ENCODE measurements at regions not wholly inside any gene's neighbourhood (a gene's known extent, or its start where the extent isn't known, plus 50 kb on each side); places are given as distances from the start of the nearest gene placed in this dataset.

- no CpG with 5 or more reads among the region's 1 CpG for WGBS (ENCODE audit: extremely low coverage, insufficient coverage, insufficient read length)
- no peak overlapping the region for H3K14ac ChIP-seq (ENCODE audit: low read length)
- H4K12ac ChIP-seq (ENCODE audit: low read depth, low read length): no peak overlapping the region
- H3K23ac ChIP-seq (ENCODE audit: low read length): no peak overlapping the region
- H2BK5ac ChIP-seq (ENCODE audit: low read depth, low read length, poor library complexity): no peak overlapping the region
- no peak overlapping the region for H3K27ac ChIP-seq (ENCODE audit: low read depth, low read length)
- no peaks in the 10 kb centered on the region for H3K79me2 ChIP-seq (ENCODE audit: control insufficient read depth, insufficient read depth, low read length, poor library complexity)
- no peak overlapping the region for H2BK12ac ChIP-seq (ENCODE audit: low read length)
- H2BK120ac ChIP-seq (ENCODE audit: insufficient read depth, low read length, poor library complexity): no peak overlapping the region
- DNase-seq: no peak
- H4K8ac ChIP-seq (ENCODE audit: low read depth, low read length): no peak overlapping the region
- no peaks in the 10 kb centered on the region for H3K9me3 ChIP-seq (ENCODE audit: insufficient read depth, low read depth, low read length)
- no peak overlapping the region for H2AK5ac ChIP-seq (ENCODE audit: low read length)
- no peak overlapping the region for H2AFZ ChIP-seq (ENCODE audit: insufficient read depth, low read length, poor library complexity)
- no peak overlapping the region for H3K4me3 ChIP-seq (ENCODE audit: low read depth, low read length)
- H3K4me2 ChIP-seq (ENCODE audit: low read length): no peak overlapping the region
- no peaks in the 10 kb centered on the region for H3K4me1 ChIP-seq (ENCODE audit: control insufficient read depth in 1 of 2, insufficient read depth in 2 of 2, low read length in 2 of 2)
- no peaks in the 10 kb centered on the region for H3K27me3 ChIP-seq (ENCODE audit: insufficient read depth, low read length)
- no peak overlapping the region for H4K91ac ChIP-seq (ENCODE audit: low read depth, low read length)
- H3K4ac ChIP-seq (ENCODE audit: low read depth, low read length): no peak overlapping the region
- H3K36me3 ChIP-seq (ENCODE audit: control insufficient read depth in 1 of 2, insufficient read depth in 2 of 2, low read length in 2 of 2): no peaks in the 10 kb centered on the region
- no peak overlapping the region for H3K18ac ChIP-seq (ENCODE audit: low read length)
- no peaks in the 10 kb centered on the region for H3K79me1 ChIP-seq (ENCODE audit: low read length)
- no peak overlapping the region for H3K9ac ChIP-seq (ENCODE audit: low read length)
These were observed 582.5 kb downstream of the PLOD2 start for GRCh38 chr3:145578471-145578870.

GRCh38 chr3:145581694-145582093 is 579.3 kb downstream of the PLOD2 start:
- H2BK120ac ChIP-seq (ENCODE audit: insufficient read depth, low read length, poor library complexity): no peak overlapping the region
- no peaks in the 10 kb centered on the region for H3K4me1 ChIP-seq (ENCODE audit: control insufficient read depth in 1 of 2, insufficient read depth in 2 of 2, low read length in 2 of 2)
- H3K79me2 ChIP-seq (ENCODE audit: control insufficient read depth, insufficient read depth, low read length, poor library complexity): no peaks in the 10 kb centered on the region
- no peak overlapping the region for H3K27ac ChIP-seq (ENCODE audit: low read depth, low read length)
- no peak overlapping the region for H3K18ac ChIP-seq (ENCODE audit: low read length)
- no peak overlapping the region for H4K91ac ChIP-seq (ENCODE audit: low read depth, low read length)
- H2BK5ac ChIP-seq (ENCODE audit: low read depth, low read length, poor library complexity): no peak overlapping the region
- no peak overlapping the region for H4K8ac ChIP-seq (ENCODE audit: low read depth, low read length)
- no peaks in the 10 kb centered on the region for H3K27me3 ChIP-seq (ENCODE audit: insufficient read depth, low read length)
- no peak overlapping the region for H3K4ac ChIP-seq (ENCODE audit: low read depth, low read length)
- H2BK12ac ChIP-seq (ENCODE audit: low read length): no peak overlapping the region
- H3K9me3 ChIP-seq (ENCODE audit: insufficient read depth, low read depth, low read length): no peaks in the 10 kb centered on the region
- H3K79me1 ChIP-seq (ENCODE audit: low read length): no peaks in the 10 kb centered on the region
- no peak overlapping the region for H3K23ac ChIP-seq (ENCODE audit: low read length)
- no peak overlapping the region for H2AFZ ChIP-seq (ENCODE audit: insufficient read depth, low read length, poor library complexity)
- no peaks in the 10 kb centered on the region for H3K36me3 ChIP-seq (ENCODE audit: control insufficient read depth in 1 of 2, insufficient read depth in 2 of 2, low read length in 2 of 2)
- H4K12ac ChIP-seq (ENCODE audit: low read depth, low read length): no peak overlapping the region
- H3K4me3 ChIP-seq (ENCODE audit: low read depth, low read length): no peak overlapping the region
- no peak overlapping the region for H3K14ac ChIP-seq (ENCODE audit: low read length)
- DNase-seq: no peak
- no peak overlapping the region for H3K4me2 ChIP-seq (ENCODE audit: low read length)
- H3K9ac ChIP-seq (ENCODE audit: low read length): no peak overlapping the region
- H2AK5ac ChIP-seq (ENCODE audit: low read length): no peak overlapping the region

GRCh38 chr3:145604851-145605250 is 556.1 kb downstream of the PLOD2 start:
- Histone ChIP-seq H4K8ac (ENCODE audit: low read depth, low read length) (no peak overlapping the region), H2BK120ac (ENCODE audit: insufficient read depth, low read length, poor library complexity) (no peak overlapping the region), H3K79me2 (ENCODE audit: control insufficient read depth, insufficient read depth, low read length, poor library complexity) (no peaks in the 10 kb centered on the region), H3K36me3 (ENCODE audit: control insufficient read depth in 1 of 2, insufficient read depth in 2 of 2, low read length in 2 of 2) (no peaks in the 10 kb centered on the region), H2BK12ac (ENCODE audit: low read length) (no peak overlapping the region), H3K23ac (ENCODE audit: low read length) (no peak overlapping the region), H2AFZ (ENCODE audit: insufficient read depth, low read length, poor library complexity) (no peak overlapping the region), H3K9me3 (ENCODE audit: insufficient read depth, low read depth, low read length) (no peaks in the 10 kb centered on the region), H3K9ac (ENCODE audit: low read length) (no peak overlapping the region), H3K27ac (ENCODE audit: low read depth, low read length) (no peak overlapping the region), H3K4me3 (ENCODE audit: low read depth, low read length) (no peak overlapping the region), H3K79me1 (ENCODE audit: low read length) (no peaks in the 10 kb centered on the region), H3K4me1 (ENCODE audit: control insufficient read depth in 1 of 2, insufficient read depth in 2 of 2, low read length in 2 of 2) (no peaks in the 10 kb centered on the region), H3K14ac (ENCODE audit: low read length) (no peak overlapping the region), H2BK5ac (ENCODE audit: low read depth, low read length, poor library complexity) (no peak overlapping the region), H3K18ac (ENCODE audit: low read length) (no peak overlapping the region), H3K4me2 (ENCODE audit: low read length) (no peak overlapping the region), H3K27me3 (ENCODE audit: insufficient read depth, low read length) (no peaks in the 10 kb centered on the region), H4K12ac (ENCODE audit: low read depth, low read length) (no peak overlapping the region), H3K4ac (ENCODE audit: low read depth, low read length) (no peak overlapping the region), H2AK5ac (ENCODE audit: low read length) (no peak overlapping the region), H4K91ac (ENCODE audit: low read depth, low read length) (no peak overlapping the region)
- DNase-seq: no peak

GRCh38 chr3:145620002-145620401 is 541.0 kb downstream of the PLOD2 start:
- Histone ChIP-seq H3K9ac (ENCODE audit: low read length) (no peak overlapping the region), H3K79me2 (ENCODE audit: control insufficient read depth, insufficient read depth, low read length, poor library complexity) (no peaks in the 10 kb centered on the region), H2BK5ac (ENCODE audit: low read depth, low read length, poor library complexity) (no peak overlapping the region), H2AK5ac (ENCODE audit: low read length) (no peak overlapping the region), H2BK12ac (ENCODE audit: low read length) (no peak overlapping the region), H3K27ac (ENCODE audit: low read depth, low read length) (no peak overlapping the region), H3K23ac (ENCODE audit: low read length) (no peak overlapping the region), H3K4me2 (ENCODE audit: low read length) (no peak overlapping the region), H2BK120ac (ENCODE audit: insufficient read depth, low read length, poor library complexity) (no peak overlapping the region), H3K18ac (ENCODE audit: low read length) (no peak overlapping the region), H3K4me3 (ENCODE audit: low read depth, low read length) (no peak overlapping the region), H4K8ac (ENCODE audit: low read depth, low read length) (no peak overlapping the region), H3K4me1 (ENCODE audit: control insufficient read depth in 1 of 2, insufficient read depth in 2 of 2, low read length in 2 of 2) (no peaks in the 10 kb centered on the region), H3K27me3 (ENCODE audit: insufficient read depth, low read length) (no peaks in the 10 kb centered on the region), H3K79me1 (ENCODE audit: low read length) (no peaks in the 10 kb centered on the region), H2AFZ (ENCODE audit: insufficient read depth, low read length, poor library complexity) (no peak overlapping the region), H4K12ac (ENCODE audit: low read depth, low read length) (no peak overlapping the region), H3K9me3 (ENCODE audit: insufficient read depth, low read depth, low read length) (peaks cover 6% of the 10 kb centered on the region), H3K4ac (ENCODE audit: low read depth, low read length) (no peak overlapping the region), H3K14ac (ENCODE audit: low read length) (no peak overlapping the region), H4K91ac (ENCODE audit: low read depth, low read length) (no peak overlapping the region), H3K36me3 (ENCODE audit: control insufficient read depth in 1 of 2, insufficient read depth in 2 of 2, low read length in 2 of 2) (no peaks in the 10 kb centered on the region)
- DNase-seq: no peak
- WGBS (ENCODE audit: extremely low coverage, insufficient coverage, insufficient read length): no CpG with 5 or more reads among the region's 3 CpGs

- H3K27me3 ChIP-seq (ENCODE audit: insufficient read depth, low read length): no peaks in the 10 kb centered on the region
- H4K12ac ChIP-seq (ENCODE audit: low read depth, low read length): no peak overlapping the region
- no peaks in the 10 kb centered on the region for H3K36me3 ChIP-seq (ENCODE audit: control insufficient read depth in 1 of 2, insufficient read depth in 2 of 2, low read length in 2 of 2)
- H4K91ac ChIP-seq (ENCODE audit: low read depth, low read length): no peak overlapping the region
- H2BK5ac ChIP-seq (ENCODE audit: low read depth, low read length, poor library complexity): no peak overlapping the region
- no peak overlapping the region for H4K8ac ChIP-seq (ENCODE audit: low read depth, low read length)
- no peak overlapping the region for H2BK12ac ChIP-seq (ENCODE audit: low read length)
- no peak overlapping the region for H2AK5ac ChIP-seq (ENCODE audit: low read length)
- no peak overlapping the region for H3K4me3 ChIP-seq (ENCODE audit: low read depth, low read length)
- H3K18ac ChIP-seq (ENCODE audit: low read length): no peak overlapping the region
- H3K4ac ChIP-seq (ENCODE audit: low read depth, low read length): no peak overlapping the region
- H2AFZ ChIP-seq (ENCODE audit: insufficient read depth, low read length, poor library complexity): no peak overlapping the region
- H3K4me2 ChIP-seq (ENCODE audit: low read length): no peak overlapping the region
- no peaks in the 10 kb centered on the region for H3K79me2 ChIP-seq (ENCODE audit: control insufficient read depth, insufficient read depth, low read length, poor library complexity)
- H3K9ac ChIP-seq (ENCODE audit: low read length): no peak overlapping the region
- H3K9me3 ChIP-seq (ENCODE audit: insufficient read depth, low read depth, low read length): peaks cover 6% of the 10 kb centered on the region
- no peaks in the 10 kb centered on the region for H3K4me1 ChIP-seq (ENCODE audit: control insufficient read depth in 1 of 2, insufficient read depth in 2 of 2, low read length in 2 of 2)
- H2BK120ac ChIP-seq (ENCODE audit: insufficient read depth, low read length, poor library complexity): no peak overlapping the region
- DNase-seq: no peak
- no peak overlapping the region for H3K23ac ChIP-seq (ENCODE audit: low read length)
- no peaks in the 10 kb centered on the region for H3K79me1 ChIP-seq (ENCODE audit: low read length)
- no peak overlapping the region for H3K27ac ChIP-seq (ENCODE audit: low read depth, low read length)
- H3K14ac ChIP-seq (ENCODE audit: low read length): no peak overlapping the region
These were observed 540.5 kb downstream of the PLOD2 start for GRCh38 chr3:145620486-145620885.
